HEK293T (cell line): ENCODE measurements at regions not wholly inside any gene's neighbourhood (a gene's known extent, or its start where the extent isn't known, plus 50 kb on each side); places are given as distances from the start of the nearest gene placed in this dataset.

ENCODE experiments used
- BHLHE40 ChIP-seq: fragments of 450-650 bp; IDR thresholded peaks from 2 replicates; pipeline ENCODE4 v1.6.1; 2016; ENCODE audit warnings: mild to moderate bottlenecking, moderate library complexity, borderline replicate concordance
- TARDBP ChIP-seq: fragments of 450-650 bp; IDR thresholded peaks from 2 replicates; pipeline ENCODE4 v1.6.1; 2016

DNA sequence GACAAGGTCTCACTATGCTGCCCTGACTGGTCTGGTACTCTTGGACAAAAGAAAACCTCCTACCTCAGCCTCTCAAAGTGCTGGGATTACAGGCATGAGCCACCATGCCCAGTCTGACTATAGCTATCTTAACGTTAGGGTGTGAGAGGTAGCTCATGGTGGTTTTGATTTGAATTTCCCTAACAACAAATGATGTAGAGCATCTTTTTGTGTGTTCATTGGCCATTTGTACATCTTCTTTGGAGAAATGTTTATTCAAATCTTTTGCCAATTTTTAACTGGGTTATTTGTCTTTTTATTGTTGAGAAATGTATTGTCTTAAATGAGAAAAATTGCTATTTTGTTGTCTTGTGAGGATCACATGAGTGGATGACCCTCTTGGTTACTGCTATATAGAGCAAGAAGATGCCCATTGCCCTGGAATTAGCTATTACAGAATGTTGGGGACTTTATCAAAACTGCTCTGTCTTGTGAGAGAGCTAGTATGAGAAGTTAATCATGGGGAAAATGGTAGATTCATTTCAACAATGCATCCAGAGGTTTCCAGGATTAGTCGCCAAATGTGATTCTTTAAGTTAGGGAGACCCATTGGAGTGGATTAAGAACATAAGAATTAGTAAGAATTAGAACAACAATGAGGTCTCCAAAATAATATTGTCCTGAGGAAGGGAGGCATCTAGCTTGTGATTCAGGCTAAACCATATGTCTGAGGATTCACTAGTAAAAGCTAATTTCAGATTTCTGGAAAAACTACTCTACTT, 124.3 kb upstream of the MOCS2 start:
- TF ChIP-seq BHLHE40 (no peak), TARDBP (no peak)
